ENCODE measurements at regions not wholly inside any gene's neighbourhood (a gene's known extent, or its start where the extent isn't known, plus 50 kb on each side); places are given as distances from the start of the nearest gene placed in this dataset.

GRCh38 chr6:105807905-105808304 lies 278.2 kb upstream of the PRDM1 start:
- DNase-seq = no peak

GRCh38 chr6:105806486-105806920 lies 279.6 kb upstream of the PRDM1 start:
- no peak for DNase-seq

GRCh38 chr6:105805501-105806023 lies 280.6 kb upstream of the PRDM1 start:
- DNase-seq = no peak

GRCh38 chr6:105804424-105804823 lies 281.7 kb upstream of the PRDM1 start:
- DNase-seq = no peak

- no peak for DNase-seq
Observed at GRCh38 chr6:105804000-105804399, 282.1 kb upstream of the PRDM1 start.

GRCh38 chr6:105803442-105803841 lies 282.7 kb upstream of the PRDM1 start:
- no peak for DNase-seq

- no peak for DNase-seq
Observed at GRCh38 chr6:105802703-105803102, 283.4 kb upstream of the PRDM1 start.

- DNase-seq = no peak
Observed at GRCh38 chr6:105800871-105801270, 285.3 kb upstream of the PRDM1 start.

- no peak for DNase-seq
Observed at GRCh38 chr6:105800398-105800797, 285.7 kb upstream of the PRDM1 start.

GRCh38 chr6:105799056-105799455 lies 287.1 kb upstream of the PRDM1 start:
- DNase-seq = no peak

GRCh38 chr6:105797983-105798453 lies 288.1 kb upstream of the PRDM1 start:
- DNase-seq = no peak

GRCh38 chr6:105797286-105797979 lies 288.7 kb upstream of the PRDM1 start:
- no peak for DNase-seq

GRCh38 chr6:105795913-105796517 lies 290.1 kb upstream of the PRDM1 start:
- DNase-seq = no peak

- no peak for DNase-seq
Observed at GRCh38 chr6:105795366-105795765, 290.8 kb upstream of the PRDM1 start.

- DNase-seq = no peak
Observed at GRCh38 chr6:105794870-105795269, 291.3 kb upstream of the PRDM1 start.

GRCh38 chr6:105794239-105794638 lies 291.9 kb upstream of the PRDM1 start:
- DNase-seq = no peak

GRCh38 chr6:105793130-105793529 lies 293.0 kb upstream of the PRDM1 start:
- DNase-seq = no peak

GRCh38 chr6:105791583-105792318 lies 294.4 kb upstream of the PRDM1 start:
- DNase-seq = no peak

- no peak for DNase-seq
Observed at GRCh38 chr6:105791179-105791578, 295.0 kb upstream of the PRDM1 start.

- no peak for DNase-seq
Observed at GRCh38 chr6:105790635-105791034, 295.5 kb upstream of the PRDM1 start.

- no peak for DNase-seq
Observed at GRCh38 chr6:105789935-105790334, 296.2 kb upstream of the PRDM1 start.

GRCh38 chr6:105787747-105788146 lies 298.4 kb upstream of the PRDM1 start:
- DNase-seq = no peak

- DNase-seq = no peak
Observed at GRCh38 chr6:105786890-105787655, 299.1 kb upstream of the PRDM1 start.
